DND-41 (cell line): ENCODE measurements at regions not wholly inside any gene's neighbourhood (a gene's known extent, or its start where the extent isn't known, plus 50 kb on each side); places are given as distances from the start of the nearest gene placed in this dataset.

Experiments used
- CTCF ChIP-seq: IDR thresholded peaks from 2 replicates; pipeline ENCODE4 v1.5.1; 2012; ENCODE audit warnings: borderline replicate concordance, low read length, moderate library complexity, mild to moderate bottlenecking; ENCODE audit not compliant: poor library complexity, severe bottlenecking; ENCODE audit errors: extremely low read depth
- EZH2 ChIP-seq: IDR thresholded peaks from 3 replicates; pipeline ENCODE4 v1.6.1; 2012; ENCODE audit warnings: borderline replicate concordance, low read depth, mild to moderate bottlenecking, moderate library complexity, low read length, inconsistent platforms; ENCODE audit not compliant: severe bottlenecking

- no peak for TF ChIP-seq CTCF
- no peak for TF ChIP-seq EZH2
Observed at GRCh38 chr5:116944183-116944582, 369.6 kb upstream of the SEMA6A start.
